Thyroid gland (tissue), 4 donors: ENCODE measurements at regions not wholly inside any gene's neighbourhood (a gene's known extent, or its start where the extent isn't known, plus 50 kb on each side); places are given as distances from the start of the nearest gene placed in this dataset.
"Not testable (repeated sequence)": the region's sequence is repeated elsewhere in the genome, so short reads cannot be mapped to it uniquely, and the experiment has no call there.

Source experiments
- DNase-seq, 2 donors: peaks; one replicate each; pipeline ENCODE4 v3.0.0-alpha.2; 2019
- H3K27ac ChIP-seq, 3 donors: fragments of 200-600 bp; sonication (generic); 1 replicate in 2 of 3; 2 replicates in 1 of 3; pipeline ENCODE4 v1.5.1; 2016 to 2019; ENCODE audit warnings: mild to moderate bottlenecking in 1 of 3, moderate library complexity in 1 of 3
- H3K27me3 ChIP-seq: fragments of 200-600 bp; sonication (generic); one replicate; pipeline ENCODE4 v1.5.1; 2019
- H3K36me3 ChIP-seq, 2 donors: fragments of 200-600 bp; sonication (generic); one replicate each; pipeline ENCODE4 v1.5.1; 2016 to 2019
- H3K4me1 ChIP-seq, 2 donors: fragments of 200-600 bp; sonication (generic); one replicate each; pipeline ENCODE4 v1.5.1; 2017 to 2019
- H3K4me3 ChIP-seq, 3 donors: fragments of 200-600 bp; sonication (generic); replicated peaks in 1 of 3; 1 replicate in 2 of 3; 2 replicates in 1 of 3; pipeline ENCODE4 v1.5.1; 2016; ENCODE audit warnings: mild to moderate bottlenecking in 1 of 3
- H3K9me3 ChIP-seq: fragments of 200-600 bp; sonication (generic); one replicate; pipeline ENCODE4 v1.5.1; 2017
- CTCF ChIP-seq, 6 experiments: fragments of 200-600 bp in 3 of 6; fragments of 450-650 bp in 3 of 6; sonication (generic) in 3 of 6; IDR thresholded peaks; one replicate each; pipeline ENCODE4 v1.5.1; 2016 to 2019; ENCODE audit warnings: antibody characterized with exemption in 6 of 6, mild to moderate bottlenecking in 2 of 6, inconsistent platforms in 1 of 6, moderate library complexity in 1 of 6
- POLR2A ChIP-seq, 2 donors: fragments of 450-650 bp; IDR thresholded peaks; one replicate each; pipeline ENCODE4 v1.6.1; 2017; ENCODE audit warnings: antibody characterized with exemption in 2 of 2, mild to moderate bottlenecking in 2 of 2, moderate library complexity in 1 of 2
- WGBS, 2 donors: methylation state at CpG; one replicate each; pipeline ENCODE4 v1.1.5; 2017; 5-methylcytosine and 5-hydroxymethylcytosine counted together
- intact Hi-C: fragments of 100-400 bp; cut with DNase I; formaldehyde crosslinking; loops from one replicate; pipeline ENCODE4 v1.15.1; 2023

DNA sequence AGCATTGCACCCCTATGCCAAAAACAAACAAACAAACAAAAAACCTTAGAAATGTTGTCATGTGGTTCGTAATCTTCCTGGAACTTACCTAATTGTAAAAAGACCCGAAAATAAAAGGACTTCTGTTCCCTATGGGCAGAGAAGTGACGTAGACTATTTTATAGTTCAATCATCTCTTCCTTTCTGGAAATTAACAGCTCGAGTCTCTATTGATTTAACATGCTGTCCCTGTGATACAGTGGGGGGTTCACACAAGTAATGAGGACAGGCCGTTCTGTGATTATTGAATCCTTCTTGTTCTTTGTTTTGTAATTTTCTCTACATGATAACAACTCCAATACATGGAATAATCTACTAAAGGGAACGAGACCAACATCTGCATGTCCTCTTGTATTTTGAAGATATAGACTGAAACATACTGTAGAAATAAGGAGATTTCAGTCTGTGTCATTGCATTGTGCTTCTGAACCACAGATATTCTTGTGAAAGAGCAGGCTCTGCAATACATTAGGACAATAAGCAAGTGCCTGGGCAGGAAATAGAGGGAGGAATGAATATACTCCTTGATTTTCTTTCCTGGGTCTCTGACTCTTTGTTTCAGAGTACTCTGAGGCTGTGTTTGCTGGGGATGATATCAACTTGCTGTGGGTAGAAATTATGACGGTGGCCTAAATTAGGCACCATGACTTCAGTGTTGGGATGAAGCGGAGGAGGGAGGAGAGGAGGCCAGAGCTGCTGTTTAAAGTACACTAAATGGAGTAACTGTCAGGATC is 65.7 kb upstream of the PPM1B start:
- no peaks in the 10 kb centered on the region for H3K36me3 ChIP-seq
- no peaks in the 10 kb centered on the region for H3K4me1 ChIP-seq
- no peak for DNase-seq
- TF ChIP-seq CTCF (IDR thresholded peaks at IDR 0.05), result no peak
- no peak for TF ChIP-seq POLR2A (IDR thresholded peaks at IDR 0.05)
- H3K9me3 ChIP-seq, result no peaks in the 10 kb centered on the region
- no peak overlapping the region for H3K4me3 ChIP-seq
- 73 to 74% methylated on average over 8 of the region's 8 CpGs for WGBS, 2 donors
- no peak overlapping the region for H3K27ac ChIP-seq
- intact Hi-C loops, result no loop called here
- no peaks in the 10 kb centered on the region for H3K27me3 ChIP-seq

GRCh38 chr2:44103639-44104038 is 65.0 kb upstream of the PPM1B start:
- WGBS, 2 donors, result 82 to 89% methylated on average over 6 of the region's 6 CpGs
- TF ChIP-seq CTCF (IDR thresholded peaks at IDR 0.05) (no peak), POLR2A (IDR thresholded peaks at IDR 0.05) (no peak)
- no peaks in the 10 kb centered on the region for H3K9me3 ChIP-seq
- no peak overlapping the region for H3K27ac ChIP-seq
- no peak overlapping the region for H3K4me3 ChIP-seq
- intact Hi-C loops, result no loop called here
- DNase-seq, result no peak
- H3K36me3 ChIP-seq, result no peaks in the 10 kb centered on the region
- H3K27me3 ChIP-seq, result no peaks in the 10 kb centered on the region
- no peaks in the 10 kb centered on the region for H3K4me1 ChIP-seq

GRCh38 chr2:44104855-44105271 is 63.8 kb upstream of the PPM1B start:
- no peak for DNase-seq
- Histone ChIP-seq H3K36me3 (no peaks in the 10 kb centered on the region), H3K4me3 (no peak overlapping the region), H3K27me3 (no peaks in the 10 kb centered on the region), H3K4me1 (no peaks in the 10 kb centered on the region), H3K27ac (no peak overlapping the region), H3K9me3 (no peaks in the 10 kb centered on the region)
- 95 to 97% methylated on average over 1 of the region's 1 CpG for WGBS, 2 donors
- intact Hi-C loops, result no loop called here
- no peak for TF ChIP-seq CTCF (IDR thresholded peaks at IDR 0.05)

DNA sequence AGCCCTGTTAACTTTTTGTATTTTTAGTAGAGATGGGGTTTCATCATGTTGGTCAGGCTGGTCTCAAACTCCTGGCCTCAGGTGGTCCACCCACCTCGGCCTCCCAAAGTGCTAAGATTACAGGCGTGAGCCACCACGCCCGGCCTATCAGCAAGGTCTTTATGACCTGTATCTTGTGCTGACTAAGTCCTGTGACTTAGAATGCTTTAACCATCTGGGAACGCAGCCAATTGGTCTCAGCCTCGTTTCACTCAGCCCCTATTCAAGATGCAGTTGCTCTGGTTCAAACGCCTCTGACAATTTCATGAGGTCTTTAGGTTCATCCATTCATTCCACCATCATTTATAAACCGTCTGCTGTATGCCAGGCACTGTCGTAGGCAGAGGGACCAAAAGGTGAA is 62.2 kb upstream of the PPM1B start:
- H3K4me1 ChIP-seq, H3K9me3 ChIP-seq, H3K4me3 ChIP-seq, H3K27ac ChIP-seq, H3K27me3 ChIP-seq, intact Hi-C loops, H3K36me3 ChIP-seq, DNase-seq: not testable (repeated sequence)
- 84 to 86% methylated on average over 9 of the region's 9 CpGs for WGBS, 2 donors

DNA sequence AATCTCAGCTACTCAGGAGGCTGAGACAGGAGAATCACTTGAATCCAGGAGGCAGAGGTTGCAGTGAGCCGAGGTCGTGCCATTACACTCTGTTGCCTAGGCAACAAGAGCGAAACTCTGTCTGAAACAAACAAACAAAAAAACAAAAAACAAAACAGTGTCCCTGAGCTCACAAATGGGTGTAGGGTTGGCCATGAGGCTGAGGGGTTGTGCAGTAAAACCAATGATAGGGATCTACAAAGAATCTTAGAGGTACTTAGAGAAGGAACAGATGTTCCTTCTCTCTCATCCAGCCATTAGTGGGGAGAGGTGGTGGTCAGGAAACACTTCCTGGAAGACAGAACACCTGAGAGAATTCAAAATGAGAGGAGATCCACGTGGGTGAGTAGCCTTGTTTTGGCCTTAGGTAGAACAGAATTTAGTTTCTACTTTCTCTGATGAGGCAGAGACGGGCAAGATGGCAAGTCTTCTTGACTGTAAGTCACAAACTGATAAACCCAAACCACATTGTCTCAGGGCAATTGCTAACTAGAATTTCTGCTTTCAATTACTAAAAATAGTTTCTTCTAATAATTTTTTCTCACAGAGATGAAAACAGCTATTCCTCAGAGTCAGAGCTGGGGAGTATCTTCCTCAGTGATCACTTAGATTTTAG is 61.5 kb upstream of the PPM1B start:
- Histone ChIP-seq H3K36me3 (no peaks in the 10 kb centered on the region), H3K4me3 (no peak overlapping the region), H3K27me3 (no peaks in the 10 kb centered on the region), H3K9me3 (no peaks in the 10 kb centered on the region), H3K4me1 (no peaks in the 10 kb centered on the region), H3K27ac (no peak overlapping the region)
- no peak for TF ChIP-seq CTCF (IDR thresholded peaks at IDR 0.05)
- TF ChIP-seq POLR2A (IDR thresholded peaks at IDR 0.05), result no peak
- DNase-seq, result no peak
- intact Hi-C loops, result no loop called here
- 78% methylated on average over 5 of the region's 5 CpGs for WGBS, 2 donors
